ENCODE measurements at regions not wholly inside any gene's neighbourhood (a gene's known extent, or its start where the extent isn't known, plus 50 kb on each side); places are given as distances from the start of the nearest gene placed in this dataset.

GRCh38 chr1:90435351-90435750 lies 281.8 kb downstream of the BARHL2 start:
- TF ChIP-seq POLR2A (IDR thresholded peaks at IDR 0.05): no peak
- TF ChIP-seq, protein P1, sequence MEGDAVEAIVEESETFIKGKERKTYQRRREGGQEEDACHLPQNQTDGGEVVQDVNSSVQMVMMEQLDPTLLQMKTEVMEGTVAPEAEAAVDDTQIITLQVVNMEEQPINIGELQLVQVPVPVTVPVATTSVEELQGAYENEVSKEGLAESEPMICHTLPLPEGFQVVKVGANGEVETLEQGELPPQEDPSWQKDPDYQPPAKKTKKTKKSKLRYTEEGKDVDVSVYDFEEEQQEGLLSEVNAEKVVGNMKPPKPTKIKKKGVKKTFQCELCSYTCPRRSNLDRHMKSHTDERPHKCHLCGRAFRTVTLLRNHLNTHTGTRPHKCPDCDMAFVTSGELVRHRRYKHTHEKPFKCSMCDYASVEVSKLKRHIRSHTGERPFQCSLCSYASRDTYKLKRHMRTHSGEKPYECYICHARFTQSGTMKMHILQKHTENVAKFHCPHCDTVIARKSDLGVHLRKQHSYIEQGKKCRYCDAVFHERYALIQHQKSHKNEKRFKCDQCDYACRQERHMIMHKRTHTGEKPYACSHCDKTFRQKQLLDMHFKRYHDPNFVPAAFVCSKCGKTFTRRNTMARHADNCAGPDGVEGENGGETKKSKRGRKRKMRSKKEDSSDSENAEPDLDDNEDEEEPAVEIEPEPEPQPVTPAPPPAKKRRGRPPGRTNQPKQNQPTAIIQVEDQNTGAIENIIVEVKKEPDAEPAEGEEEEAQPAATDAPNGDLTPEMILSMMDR (IDR thresholded peaks at IDR 0.05): no peak
